NCI-H2227 treated with DMSO at 0.1 percent for 48 hours (cell line): ENCODE measurements at regions not wholly inside any gene's neighbourhood (a gene's known extent, or its start where the extent isn't known, plus 50 kb on each side); places are given as distances from the start of the nearest gene placed in this dataset.

Experiments
- DNase-seq: peaks from one replicate; lab custom pipeline; 2025; lab: John Stamatoyannopoulos, UW

- no peak for DNase-seq
Observed at GRCh38 chr12:107282628-107283027, 189.3 kb upstream of the CRY1 start.

GRCh38 chr12:107283652-107284051, 190.3 kb upstream of the CRY1 start:
- DNase-seq = no peak

GRCh38 chr12:107284692-107285091, 191.3 kb upstream of the CRY1 start:
- DNase-seq = no peak

- no peak for DNase-seq
Observed at GRCh38 chr12:107287436-107288413, 194.4 kb upstream of the CRY1 start.

- no peak for DNase-seq
Observed at GRCh38 chr12:107288414-107289127, 195.2 kb upstream of the CRY1 start.

GRCh38 chr12:107291018-107291417, 197.7 kb upstream of the CRY1 start:
- no peak for DNase-seq

GRCh38 chr12:107296681-107297089, 203.3 kb upstream of the CRY1 start:
- DNase-seq = no peak

- no peak for DNase-seq
Observed at GRCh38 chr12:107302649-107303341, 209.4 kb upstream of the CRY1 start.

- no peak for DNase-seq
Observed at GRCh38 chr12:107304588-107305532, 211.5 kb upstream of the CRY1 start.

- DNase-seq = no peak
Observed at GRCh38 chr12:107306141-107306659, 212.9 kb upstream of the CRY1 start.

- no peak for DNase-seq
Observed at GRCh38 chr12:107308310-107308709, 215.0 kb upstream of the CRY1 start.

- DNase-seq = no peak
Observed at GRCh38 chr12:107309020-107309419, 215.7 kb upstream of the CRY1 start.

GRCh38 chr12:107310621-107311020, 217.3 kb upstream of the CRY1 start:
- DNase-seq = no peak

- peak; percentile 62 for DNase-seq
Observed at GRCh38 chr12:107311682-107312081, 218.3 kb upstream of the CRY1 start.

GRCh38 chr12:107317751-107318555, 224.6 kb upstream of the CRY1 start:
- peak; percentile 92 for DNase-seq

GRCh38 chr12:107318556-107318805, 225.1 kb upstream of the CRY1 start:
- no peak for DNase-seq

GRCh38 chr12:107318806-107319532, 225.6 kb upstream of the CRY1 start:
- DNase-seq = peak; percentile 31

- DNase-seq = no peak
Observed at GRCh38 chr12:107319533-107320032, 226.2 kb upstream of the CRY1 start.
